ENCODE measurements at regions not wholly inside any gene's neighbourhood (a gene's known extent, or its start where the extent isn't known, plus 50 kb on each side); places are given as distances from the start of the nearest gene placed in this dataset.

GRCh38 chr15:37165395-37165794 lies 65.0 kb upstream of the MEIS2 start:
- no peak for DNase-seq

DNA sequence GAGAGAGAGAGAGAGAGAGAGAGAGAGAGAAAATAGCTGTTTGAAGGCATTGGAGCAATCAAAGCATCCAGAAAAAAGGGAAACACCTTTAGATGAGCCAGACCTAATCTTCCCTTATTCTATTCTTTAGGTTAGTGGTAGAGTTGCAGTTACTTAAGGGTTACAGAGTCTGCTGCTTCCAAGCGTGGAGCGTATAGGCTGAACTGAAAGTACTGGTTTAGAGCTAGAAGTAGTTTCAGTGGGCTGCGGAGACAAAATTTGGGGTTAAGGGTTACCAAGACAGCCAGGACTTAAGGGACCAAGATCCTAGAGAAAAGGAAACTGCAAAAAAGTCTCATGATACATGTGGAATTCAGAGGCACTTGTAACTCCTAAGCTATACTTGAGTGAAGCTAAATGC lies 66.1 kb upstream of the MEIS2 start:
- no peak for DNase-seq

DNA sequence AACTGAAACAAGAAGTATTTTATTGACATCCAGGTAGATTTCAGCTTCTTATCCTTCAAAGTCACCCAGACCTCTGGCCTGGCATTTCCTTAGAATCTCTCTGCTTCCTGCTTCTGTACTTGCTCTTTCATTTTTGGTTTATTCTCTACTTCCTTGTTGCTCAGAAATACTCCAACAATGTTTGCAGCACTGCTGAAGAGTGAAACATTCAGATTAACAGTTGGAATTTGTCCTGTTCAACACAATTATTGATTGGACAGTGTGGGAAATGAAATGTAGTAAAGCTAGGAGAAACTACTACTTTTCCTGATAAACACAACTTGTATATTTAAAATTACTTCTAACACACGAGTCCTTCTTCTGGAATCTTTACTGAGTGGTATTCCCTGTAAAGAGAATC lies 81.0 kb upstream of the MEIS2 start:
- no peak for DNase-seq

GRCh38 chr15:37199545-37199944 lies 99.2 kb upstream of the MEIS2 start:
- no peak for DNase-seq

- no peak for DNase-seq
These were observed 102.7 kb upstream of the MEIS2 start for GRCh38 chr15:37203050-37203449.

GRCh38 chr15:37204692-37205091 lies 104.3 kb upstream of the MEIS2 start:
- no peak for DNase-seq

GRCh38 chr15:37206690-37207089 lies 106.3 kb upstream of the MEIS2 start:
- no peak for DNase-seq

GRCh38 chr15:37208146-37209040 lies 108.0 kb upstream of the MEIS2 start:
- no peak for DNase-seq

GRCh38 chr15:37209041-37209363 lies 108.7 kb upstream of the MEIS2 start:
- DNase-seq: no peak

DNA sequence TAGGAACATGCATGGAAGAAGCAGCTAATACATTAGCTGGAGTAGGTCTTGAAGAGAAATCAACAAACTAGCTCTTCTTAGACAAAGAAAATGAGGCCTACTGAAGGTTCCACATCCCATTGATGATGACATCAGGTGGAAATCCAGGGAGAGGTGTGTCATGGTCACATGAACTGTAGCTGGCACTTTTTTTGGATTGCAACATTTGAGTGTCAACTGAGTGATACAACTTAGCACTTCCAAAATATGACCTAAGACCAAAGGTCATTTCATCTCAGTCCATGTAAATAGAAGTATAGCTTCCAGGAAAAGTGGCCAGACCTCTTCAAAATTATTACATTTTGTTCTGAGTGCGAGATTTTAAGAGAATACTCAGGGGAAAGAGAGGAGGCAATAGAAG lies 117.2 kb upstream of the MEIS2 start:
- DNase-seq: no peak

- DNase-seq: no peak
These were observed 118.1 kb upstream of the MEIS2 start for GRCh38 chr15:37218351-37218916.

DNA sequence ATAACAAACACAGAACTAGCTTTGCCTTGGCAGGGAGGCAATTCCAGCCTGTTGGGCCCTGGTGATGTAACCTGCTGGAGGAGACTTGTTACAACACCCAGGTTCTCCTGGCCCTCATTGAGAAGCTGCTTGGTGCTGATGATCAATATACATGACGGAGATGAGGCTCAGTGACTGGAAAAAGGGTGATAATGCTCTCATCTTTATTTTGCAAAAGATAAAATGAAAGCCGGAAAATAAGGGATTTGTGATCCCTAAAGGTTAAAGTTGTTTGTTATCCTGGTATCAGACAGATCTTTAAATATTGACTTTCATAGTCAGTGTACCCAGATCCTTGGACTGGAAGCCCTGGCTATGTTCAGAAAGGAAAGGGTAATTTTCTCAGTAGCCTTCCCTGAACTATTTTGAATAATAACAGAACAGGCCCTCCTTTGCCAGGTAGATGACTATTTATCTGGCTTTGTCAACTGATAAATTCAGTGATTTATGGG lies 118.9 kb upstream of the MEIS2 start:
- DNase-seq: no peak

DNA sequence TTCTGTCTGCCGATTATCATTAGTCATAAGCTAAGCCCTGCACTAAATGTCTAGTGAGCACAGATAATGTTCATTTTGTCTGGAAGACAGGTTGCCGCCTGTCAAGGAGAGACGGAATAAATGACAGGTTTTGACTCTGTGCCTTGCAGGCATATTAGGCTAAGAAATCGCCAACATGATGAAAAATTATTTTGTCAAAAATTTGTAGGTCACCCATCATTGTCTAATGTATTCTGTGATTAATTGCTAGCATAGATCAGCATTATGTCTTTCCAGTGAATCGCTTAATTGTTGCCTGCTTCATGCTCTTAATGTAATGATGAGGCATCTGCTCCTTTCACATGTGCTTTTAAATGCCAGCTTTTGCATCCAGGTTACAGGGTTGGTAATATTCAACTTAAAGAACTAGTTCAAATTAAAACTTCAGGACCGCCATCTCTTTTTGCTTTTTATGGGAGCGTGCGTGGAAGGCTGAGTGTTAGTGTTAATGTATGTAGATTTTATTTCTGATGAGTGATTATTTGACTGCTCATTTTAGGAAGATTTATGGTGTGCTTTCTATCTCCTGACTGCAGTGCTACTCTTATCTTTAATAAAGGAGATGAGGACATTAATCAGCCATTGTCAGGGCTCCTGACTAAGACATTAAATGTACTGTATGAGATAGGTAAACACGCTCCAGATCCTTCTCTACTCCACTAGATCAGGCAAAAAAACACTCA lies 120.8 kb upstream of the MEIS2 start:
- peak; percentile 55 for DNase-seq

- no peak for DNase-seq
These were observed 121.4 kb upstream of the MEIS2 start for GRCh38 chr15:37221671-37222145.

- no peak for DNase-seq
These were observed 122.7 kb upstream of the MEIS2 start for GRCh38 chr15:37223089-37223488.

DNA sequence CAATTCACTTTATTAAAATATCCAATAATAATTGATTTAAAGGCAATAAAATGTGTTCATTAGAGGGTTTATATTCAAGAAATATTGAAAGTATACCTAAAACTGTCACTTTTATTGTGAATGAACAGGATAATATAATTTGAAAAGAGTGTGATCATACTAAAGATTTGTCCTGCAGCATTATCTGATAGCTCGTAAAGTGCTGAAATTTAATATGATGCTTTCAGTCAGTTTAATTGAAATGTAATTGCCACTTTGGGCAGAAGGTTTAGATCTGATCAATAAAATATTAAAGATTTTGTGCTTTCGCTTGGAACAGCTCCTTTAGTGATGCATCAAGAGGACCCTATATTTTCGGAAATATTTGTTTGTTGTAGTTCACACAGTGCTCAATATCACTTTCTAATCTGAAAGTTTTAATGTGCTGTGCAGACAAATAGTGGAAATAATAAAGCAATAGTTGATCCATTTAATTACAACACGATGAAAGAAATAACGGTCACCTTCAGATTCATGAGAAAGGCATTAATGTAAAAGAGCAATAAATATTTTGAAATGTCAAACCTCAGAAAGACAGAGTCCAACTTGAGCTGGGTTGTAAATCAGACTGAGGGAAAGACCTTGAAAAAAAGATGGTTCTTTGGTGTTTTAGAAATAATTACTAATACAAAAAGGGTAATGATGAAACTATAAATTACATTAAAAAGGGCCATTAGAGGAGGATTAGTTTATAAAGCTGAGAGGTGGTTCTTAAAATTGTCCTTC lies 129.7 kb upstream of the MEIS2 start:
- no peak for DNase-seq

DNA sequence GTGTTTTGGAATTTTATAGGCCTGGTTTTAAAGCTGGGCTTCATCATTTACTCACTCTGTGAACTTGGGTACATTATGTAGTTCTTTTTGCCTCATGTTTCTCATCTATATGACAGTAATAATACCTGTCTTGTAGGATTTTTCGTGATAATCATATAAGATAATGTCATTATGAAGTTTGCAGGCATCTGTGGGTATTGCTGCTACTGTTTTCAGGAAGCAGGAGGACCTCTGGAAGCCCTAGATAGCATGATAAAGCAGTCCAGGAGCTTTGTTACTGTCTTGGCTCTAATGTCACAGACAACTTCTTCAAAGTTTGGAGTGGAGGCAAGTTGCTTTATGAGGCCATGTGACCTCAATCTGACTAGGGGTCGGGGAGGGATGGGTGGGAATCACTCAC lies 145.0 kb upstream of the MEIS2 start:
- no peak for DNase-seq

DNA sequence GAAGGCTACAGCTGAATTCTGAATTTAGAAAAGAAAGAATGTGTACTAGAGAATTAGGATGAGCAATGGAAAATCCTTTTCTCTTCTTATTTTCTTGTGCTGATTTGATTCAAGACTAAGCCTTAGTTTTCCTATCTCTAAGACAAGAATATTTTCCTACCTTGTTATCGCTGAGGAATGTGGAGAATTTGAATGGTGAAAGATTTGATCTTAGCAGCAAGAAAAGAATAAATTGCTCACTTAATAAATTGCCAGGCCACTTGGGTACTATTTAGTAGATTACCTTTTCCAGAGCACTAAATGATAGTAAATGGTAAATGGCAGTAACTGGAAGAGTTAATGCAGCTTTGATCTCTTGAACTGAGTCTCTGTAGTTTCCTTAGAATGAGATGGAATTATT lies 145.7 kb upstream of the MEIS2 start:
- DNase-seq: no peak

DNA sequence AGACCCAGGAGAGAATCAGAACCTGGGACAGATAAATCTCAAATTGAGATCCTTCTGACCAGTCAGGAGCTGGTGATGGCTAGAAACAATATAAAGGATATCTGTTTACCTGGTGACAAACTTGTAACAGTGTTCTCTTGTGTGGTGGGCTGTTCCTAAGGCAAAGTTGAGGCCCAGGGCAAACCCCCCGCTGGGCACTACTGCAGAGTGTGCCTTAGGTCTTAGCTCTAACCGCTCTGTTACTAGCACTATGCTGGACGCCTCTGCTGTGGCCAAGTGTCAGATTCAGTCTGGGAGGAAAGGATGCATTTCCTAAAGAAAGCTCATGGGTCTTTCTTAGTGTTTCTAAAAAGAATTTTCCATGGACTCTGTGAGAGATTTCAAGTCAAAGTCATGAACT lies 146.5 kb upstream of the MEIS2 start:
- DNase-seq: no peak

GRCh38 chr15:37249249-37249648 lies 148.9 kb upstream of the MEIS2 start:
- no peak for DNase-seq

GRCh38 chr15:37252530-37252929 lies 152.2 kb upstream of the MEIS2 start:
- DNase-seq: no peak

GRCh38 chr15:37253877-37254276 lies 153.5 kb upstream of the MEIS2 start:
- DNase-seq: no peak

- no peak for DNase-seq
These were observed 159.9 kb upstream of the MEIS2 start for GRCh38 chr15:37260255-37260654.

All from NCI-H1105 (cell line).